HCT116 (cell line): ENCODE measurements at regions not wholly inside any gene's neighbourhood (a gene's known extent, or its start where the extent isn't known, plus 50 kb on each side); places are given as distances from the start of the nearest gene placed in this dataset.

Source experiments
- CTCF ChIP-seq, 3 experiments: fragments of 200-600 bp in 1 of 3; sonication (generic) in 1 of 3; IDR thresholded peaks in 2 of 3; conservative IDR thresholded peaks in 1 of 3; 2 replicates each; pipeline ENCODE4 v1.5.1; 2012 to 2017; ENCODE audit warnings: low read depth in 2 of 3, low read length in 2 of 3, antibody characterized with exemption in 1 of 3, borderline replicate concordance in 1 of 3, control low read depth in 1 of 3, mild to moderate bottlenecking in 1 of 3, mixed read lengths in 1 of 3, mixed run types in 1 of 3, moderate library complexity in 1 of 3; ENCODE audit not compliant: insufficient read depth in 1 of 3
- JUND ChIP-seq: IDR thresholded peaks from 2 replicates; pipeline ENCODE4 v1.6.1; 2012
- REST ChIP-seq: IDR thresholded peaks from 2 replicates; pipeline ENCODE4 v1.6.1; 2012; ENCODE audit warnings: low read depth

GRCh38 chr11:86175626-86176025, 68.9 kb upstream of the EED start:
- TF ChIP-seq JUND (no peak), CTCF (IDR thresholded peaks at IDR 0.05 in 2 of 3, conservative IDR thresholded peaks at IDR 0.05 in 1 of 3; ENCODE audit: borderline replicate concordance in 1 of 3, insufficient read depth in 1 of 3, low read depth in 2 of 3, low read length in 2 of 3) (no peak), REST (no peak)
